ENCODE measurements at regions not wholly inside any gene's neighbourhood (a gene's known extent, or its start where the extent isn't known, plus 50 kb on each side); places are given as distances from the start of the nearest gene placed in this dataset.

DNA sequence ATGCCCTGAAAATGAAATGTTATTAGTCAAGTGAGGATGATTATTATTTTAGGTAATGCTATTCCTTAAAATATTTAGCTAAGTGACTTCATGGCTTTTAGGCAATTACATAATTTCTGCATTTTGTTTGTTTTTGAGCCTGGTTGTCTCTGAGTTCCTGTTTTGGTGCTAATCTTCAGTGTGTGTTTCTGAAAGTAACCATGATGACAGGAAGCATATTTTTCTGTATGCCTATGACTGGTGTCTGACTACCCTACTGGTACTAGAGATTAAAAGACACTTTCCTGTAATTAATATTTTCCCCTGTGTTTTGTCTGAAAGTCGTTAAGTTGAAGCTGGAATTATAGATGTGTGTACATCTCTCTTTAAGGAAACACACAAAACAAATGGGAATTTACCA, 295.0 kb upstream of the SPRED2 start:
- H3K4me3 ChIP-seq (ENCODE audit: low read depth in 1 of 2, low read length in 1 of 2): no peak overlapping the region
- no peak overlapping the region for H3K27ac ChIP-seq
- H3K4me1 ChIP-seq (ENCODE audit: control insufficient read depth in 1 of 2, insufficient read depth in 1 of 2, low read depth in 1 of 2, low read length in 1 of 2): no peaks in the 10 kb centered on the region
- TF ChIP-seq CTCF (IDR thresholded peaks at IDR 0.05): no peak
- no peaks in the 10 kb centered on the region for H3K27me3 ChIP-seq
- no peaks in the 10 kb centered on the region for H3K9me3 ChIP-seq
- no peaks in the 10 kb centered on the region for H3K36me3 ChIP-seq

DNA sequence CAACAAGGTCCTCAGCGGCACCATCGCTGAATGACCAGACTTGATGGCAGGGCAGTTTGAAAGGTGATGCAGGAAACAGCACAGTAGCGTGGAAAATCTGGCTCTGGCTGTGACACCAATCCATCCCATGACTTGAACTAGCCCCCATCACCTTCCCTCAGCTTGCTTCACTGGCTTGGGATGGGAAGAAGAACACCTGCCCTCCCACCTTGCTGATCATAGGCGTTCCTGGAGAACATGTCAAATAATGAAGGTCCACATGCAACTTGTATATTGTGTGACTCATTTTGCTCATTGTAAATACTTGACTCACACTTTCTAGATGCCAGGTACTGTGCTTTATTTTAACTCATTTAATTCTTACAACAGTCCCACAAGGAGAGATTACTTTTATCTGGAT, 292.4 kb upstream of the SPRED2 start:
- H3K27ac ChIP-seq: no peak overlapping the region
- H3K4me3 ChIP-seq (ENCODE audit: low read depth in 1 of 2, low read length in 1 of 2): no peak overlapping the region
- H3K27me3 ChIP-seq: no peaks in the 10 kb centered on the region
- H3K9me3 ChIP-seq: no peaks in the 10 kb centered on the region
- no peaks in the 10 kb centered on the region for H3K36me3 ChIP-seq
- no peak for TF ChIP-seq CTCF (IDR thresholded peaks at IDR 0.05)
- no peaks in the 10 kb centered on the region for H3K4me1 ChIP-seq (ENCODE audit: control insufficient read depth in 1 of 2, insufficient read depth in 1 of 2, low read depth in 1 of 2, low read length in 1 of 2)

GRCh38 chr2:65724336-65724735, 291.9 kb upstream of the SPRED2 start:
- Histone ChIP-seq H3K36me3 (no peaks in the 10 kb centered on the region), H3K27ac (no peak overlapping the region), H3K9me3 (no peaks in the 10 kb centered on the region), H3K4me3 (ENCODE audit: low read depth in 1 of 2, low read length in 1 of 2) (no peak overlapping the region), H3K27me3 (no peaks in the 10 kb centered on the region), H3K4me1 (ENCODE audit: control insufficient read depth in 1 of 2, insufficient read depth in 1 of 2, low read depth in 1 of 2, low read length in 1 of 2) (no peaks in the 10 kb centered on the region)
- TF ChIP-seq CTCF (IDR thresholded peaks at IDR 0.05): no peak

DNA sequence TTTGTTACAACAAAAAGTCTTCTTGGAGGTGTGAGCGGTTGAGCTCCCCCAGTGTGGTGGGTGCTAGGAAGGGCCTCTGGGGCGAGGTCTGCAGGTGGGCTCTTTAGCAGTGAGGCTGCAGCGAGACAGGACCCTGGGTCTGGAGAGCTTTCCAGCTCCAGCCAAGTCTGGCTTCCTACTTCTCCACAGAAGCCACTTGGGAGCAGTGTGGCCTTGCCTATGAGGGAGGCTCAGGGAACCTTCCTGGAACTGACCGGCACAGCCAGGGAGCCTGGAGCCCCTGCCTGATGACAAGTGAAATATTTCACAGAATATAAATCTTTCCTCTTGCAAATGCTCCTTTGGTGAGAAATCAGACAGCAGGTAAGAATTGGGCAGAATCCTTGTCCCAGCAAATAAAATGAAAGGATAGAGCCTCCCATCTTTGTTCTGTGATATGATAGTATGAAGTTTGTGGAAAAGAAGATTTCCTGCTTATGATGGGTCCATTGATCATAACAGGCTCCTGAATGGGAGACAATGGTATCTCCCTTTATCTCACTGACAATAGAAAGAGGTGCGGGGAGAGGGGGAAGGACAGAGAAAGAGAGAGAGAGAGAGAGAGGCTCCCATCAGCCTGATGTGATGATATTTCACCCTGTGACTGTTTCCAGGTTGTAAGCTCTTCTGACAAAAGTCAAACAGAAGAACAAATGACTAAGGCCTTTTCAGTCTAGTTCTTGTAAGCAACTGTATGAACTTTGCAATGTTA, 289.8 kb upstream of the SPRED2 start:
- Histone ChIP-seq H3K27me3 (no peaks in the 10 kb centered on the region), H3K9me3 (no peaks in the 10 kb centered on the region), H3K4me3 (ENCODE audit: low read depth in 1 of 2, low read length in 1 of 2) (no peak overlapping the region), H3K27ac (no peak overlapping the region), H3K4me1 (ENCODE audit: control insufficient read depth in 1 of 2, insufficient read depth in 1 of 2, low read depth in 1 of 2, low read length in 1 of 2) (no peaks in the 10 kb centered on the region), H3K36me3 (no peaks in the 10 kb centered on the region)
- TF ChIP-seq CTCF (IDR thresholded peaks at IDR 0.05): no peak

DNA sequence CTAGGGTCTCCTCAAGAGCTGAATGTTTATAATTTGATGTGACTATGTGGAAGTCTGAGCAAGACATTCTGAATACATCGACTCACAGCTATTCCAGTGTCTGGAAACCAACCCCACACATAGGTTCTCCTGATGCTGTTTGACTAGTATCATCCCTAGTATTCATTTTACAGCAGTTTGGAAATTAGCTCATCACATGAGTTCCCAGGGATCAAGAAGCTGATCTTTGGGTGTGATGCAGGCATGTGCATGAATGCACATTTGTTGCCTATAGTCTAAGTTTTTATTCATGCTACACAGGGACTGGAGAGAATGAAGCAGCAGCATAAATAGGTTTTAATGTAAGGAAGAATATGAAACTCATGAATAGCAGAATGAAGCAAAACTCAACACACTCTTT, 284.3 kb upstream of the SPRED2 start:
- H3K4me3 ChIP-seq (ENCODE audit: low read depth in 1 of 2, low read length in 1 of 2): no peak overlapping the region
- H3K36me3 ChIP-seq: no peaks in the 10 kb centered on the region
- H3K27ac ChIP-seq: no peak overlapping the region
- H3K9me3 ChIP-seq: no peaks in the 10 kb centered on the region
- peaks cover 4% of the 10 kb centered on the region for H3K27me3 ChIP-seq
- no peaks in the 10 kb centered on the region for H3K4me1 ChIP-seq (ENCODE audit: control insufficient read depth in 1 of 2, insufficient read depth in 1 of 2, low read depth in 1 of 2, low read length in 1 of 2)
- no peak for TF ChIP-seq CTCF (IDR thresholded peaks at IDR 0.05)
